ENCODE measurements at regions not wholly inside any gene's neighbourhood (a gene's known extent, or its start where the extent isn't known, plus 50 kb on each side); places are given as distances from the start of the nearest gene placed in this dataset.

DNA sequence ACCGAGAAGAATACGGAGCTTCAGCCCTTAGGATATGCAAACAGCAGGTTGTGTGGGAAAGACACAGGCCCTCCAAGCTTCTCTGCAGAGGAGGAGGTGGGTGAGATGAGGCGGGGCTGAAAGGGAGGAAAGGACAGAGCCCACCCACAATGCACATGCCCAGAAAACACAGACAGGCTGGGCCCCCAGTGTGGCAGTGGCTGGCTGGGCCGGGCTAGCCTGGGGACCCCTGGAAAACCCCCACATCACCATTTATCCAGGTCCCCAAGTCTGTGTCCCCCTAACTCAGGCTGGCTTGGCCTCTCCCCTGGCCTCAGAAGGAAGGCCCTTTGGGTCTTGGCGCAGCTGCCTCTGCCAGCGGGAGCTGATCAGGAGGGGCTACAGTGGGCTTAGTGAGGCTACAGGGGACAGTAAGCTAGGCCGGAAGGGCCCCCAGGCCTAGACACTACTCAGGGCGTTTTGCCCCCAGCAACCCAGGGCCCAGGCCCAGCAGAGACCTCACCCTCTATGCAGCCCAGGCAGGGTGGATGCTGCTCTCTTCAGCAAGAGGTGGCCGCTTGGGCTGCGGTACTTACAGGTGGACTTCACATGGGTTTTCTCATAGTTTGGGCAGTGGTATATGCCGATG, 119.5 kb downstream of the TUBA3C start (continued):
- TF ChIP-seq, protein P1, sequence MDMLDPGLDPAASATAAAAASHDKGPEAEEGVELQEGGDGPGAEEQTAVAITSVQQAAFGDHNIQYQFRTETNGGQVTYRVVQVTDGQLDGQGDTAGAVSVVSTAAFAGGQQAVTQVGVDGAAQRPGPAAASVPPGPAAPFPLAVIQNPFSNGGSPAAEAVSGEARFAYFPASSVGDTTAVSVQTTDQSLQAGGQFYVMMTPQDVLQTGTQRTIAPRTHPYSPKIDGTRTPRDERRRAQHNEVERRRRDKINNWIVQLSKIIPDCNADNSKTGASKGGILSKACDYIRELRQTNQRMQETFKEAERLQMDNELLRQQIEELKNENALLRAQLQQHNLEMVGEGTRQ (IDR thresholded peaks at IDR 0.05; ENCODE audit: borderline replicate concordance, low read depth, low read length) = no peak
- no peak for TF ChIP-seq POLR2A (IDR thresholded peaks at IDR 0.05; ENCODE audit: low read depth, low read length)

DNA sequence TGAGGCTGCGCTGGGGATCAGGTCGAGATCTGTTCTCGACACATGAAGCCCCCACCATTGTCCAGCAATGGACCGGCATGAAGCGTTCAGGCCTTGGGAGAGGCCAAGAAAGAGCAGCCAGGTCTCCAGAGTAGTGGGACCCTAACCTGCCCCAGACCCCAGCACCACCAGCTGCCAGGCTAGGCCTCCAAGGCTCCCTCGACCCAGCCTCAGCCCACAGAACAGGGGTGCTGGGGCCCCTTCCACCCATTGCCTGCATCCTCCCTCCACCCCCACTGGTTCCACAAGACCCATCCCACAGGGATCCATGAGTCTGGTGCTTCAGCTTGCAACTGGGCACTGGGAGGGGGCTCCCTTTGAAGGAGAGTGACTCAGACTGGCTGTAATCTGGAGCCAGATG, 120.3 kb downstream of the TUBA3C start:
- no peaks in the 10 kb centered on the region for H3K79me2 ChIP-seq (ENCODE audit: control insufficient read depth, insufficient read depth, low read length)
- H3K9me3 ChIP-seq (replicated peaks; ENCODE audit: control insufficient read depth, insufficient read depth, low read length) = peaks cover 2% of the 10 kb centered on the region; the same call in 1 of the 3 replicates
- H3K27ac ChIP-seq (ENCODE audit: control insufficient read depth, insufficient read depth) = no peak overlapping the region
- FAIRE-seq (no peak), DNase-seq (ENCODE audit: low read depth, low spot score) (no peak), ATAC-seq (no peak)
- ChIA-PET POLR2A (no interaction called here), SMC1A (ENCODE audit: uncharacterized antibody, unreplicated experiment) (no interaction called here), RAD21 (ENCODE audit: unreplicated experiment) (no interaction called here), CTCF (no interaction called here)
- WGBS (ENCODE audit: insufficient coverage, insufficient replicate concordance, low lambda C conversion rate, missing lambda C conversion rate) = 57% methylated on average over 6 of the region's 6 CpGs
- no peak overlapping the region for H3K4me3 ChIP-seq
- H3K36me3 ChIP-seq (ENCODE audit: control insufficient read depth in 2 of 2, insufficient read depth in 2 of 2, low read length in 1 of 2) = no peaks in the 10 kb centered on the region
- H3K9ac ChIP-seq (ENCODE audit: control insufficient read depth, insufficient read depth, low read length) = no peak overlapping the region
- no peak overlapping the region for H3K4me2 ChIP-seq (ENCODE audit: control insufficient read depth, insufficient read depth)
- no peaks in the 10 kb centered on the region for H3K27me3 ChIP-seq (replicated peaks in 1 of 2; ENCODE audit: control insufficient read depth in 2 of 2, insufficient read depth in 2 of 2, low read length in 1 of 2)
- BruUV-seq (replicated peaks) = no TSS peak
- H4K20me1 ChIP-seq (ENCODE audit: control insufficient read depth, insufficient read depth) = no peaks in the 10 kb centered on the region
- no peak overlapping the region for H2AFZ ChIP-seq (ENCODE audit: control insufficient read depth, low read depth, low read length)
- no peaks in the 10 kb centered on the region for H3K4me1 ChIP-seq (ENCODE audit: control insufficient read depth, insufficient read depth, low read length)
- in situ Hi-C loops (cut with MboI) = no loop called here
- intact Hi-C loops (cut with micrococcal nuclease; ENCODE audit: unreplicated experiment) = no loop called here
- TF ChIP-seq CHD2 (IDR thresholded peaks at IDR 0.05; ENCODE audit: borderline replicate concordance, low read depth, low read length) (no peak), HDGF (IDR thresholded peaks at IDR 0.05) (no peak), NR2F1 (conservative IDR thresholded peaks at IDR 0.05) (no peak), CBFB (IDR thresholded peaks at IDR 0.05; ENCODE audit: low read depth) (no peak), CHD4 (IDR thresholded peaks at IDR 0.05) (no peak), ZNF217 (IDR thresholded peaks at IDR 0.05) (no peak), RAD21 (IDR thresholded peaks at IDR 0.05; ENCODE audit: insufficient read depth, low read depth, low read length) (no peak)

Data from GM12878 (cell line).